Endothelial cell of umbilical vein (primary cell): ENCODE measurements at regions not wholly inside any gene's neighbourhood (a gene's known extent, or its start where the extent isn't known, plus 50 kb on each side); places are given as distances from the start of the nearest gene placed in this dataset.

Source experiments
- BruUV-seq: library from RNA; stranded (reverse); fragments of 400-500 nt; replicated peaks from 2 replicates; lab custom pipeline; 2021; lab: Mats Ljungman, UMichigan
- CTCF ChIA-PET: fragments of 300-600, 350-600 bp; sonication (Branson Sonifier 250); formaldehyde crosslinking; loops from one replicate; lab custom pipeline; 2021; ENCODE audit warnings: antibody characterized with exemption, inconsistent platforms; lab: Charles Lee
- POLR2A ChIA-PET: fragments of 300-600, 350-600 bp; sonication (Branson Sonifier 250); formaldehyde crosslinking; loops from one replicate; lab custom pipeline; 2021; ENCODE audit warnings: antibody characterized with exemption, inconsistent platforms; lab: Charles Lee
- DNase-seq: peaks from one replicate; pipeline ENCODE4 v3.0.0-alpha.2; 2011; ENCODE audit warnings: low read depth, low spot score
- FAIRE-seq: peaks from 2 replicates; lab custom pipeline; 2011; peaks lifted over from hg19 to GRCh38; lab: Jason Lieb, UNC
- H2AFZ ChIP-seq: 2 replicates; pipeline ENCODE4 v1.6.0; 2012; ENCODE audit warnings: low read depth, low read length, control low read depth, inconsistent platforms
- H3K27ac ChIP-seq: 2 replicates; pipeline ENCODE4 v1.5.1; 2011; ENCODE audit warnings: low read depth, mild to moderate bottlenecking, control low read depth, low read length, moderate library complexity; ENCODE audit not compliant: insufficient read depth
- H3K27me3 ChIP-seq, 2 experiments: 2 replicates each; pipeline versions ENCODE4 v1.6.0 to v1.6.1; 2011; ENCODE audit warnings: low read length in 2 of 2, mixed read lengths in 1 of 2; ENCODE audit not compliant: control insufficient read depth in 2 of 2, insufficient read depth in 2 of 2
- H3K36me3 ChIP-seq, 2 experiments: 2 replicates in 1 of 2; 3 replicates in 1 of 2; pipeline ENCODE4 v1.5.1; 2011; ENCODE audit warnings: low read length in 2 of 2, mild to moderate bottlenecking in 1 of 2, moderate library complexity in 1 of 2; ENCODE audit not compliant: control insufficient read depth in 2 of 2, insufficient read depth in 2 of 2; ENCODE audit errors: extremely low read depth in 1 of 2
- H3K4me1 ChIP-seq: 3 replicates; pipeline ENCODE4 v1.5.1; 2011; ENCODE audit warnings: mild to moderate bottlenecking, low read length; ENCODE audit not compliant: control insufficient read depth, insufficient read depth; ENCODE audit errors: extremely low read depth
- H3K4me2 ChIP-seq: 2 replicates; pipeline ENCODE4 v1.6.1; 2011; ENCODE audit warnings: low read length, control low read depth, mixed read lengths; ENCODE audit not compliant: insufficient read depth
- H3K4me3 ChIP-seq, 3 experiments: fragments of 200-600 bp in 1 of 3; sonication (generic), shearing (Covaris generic) in 1 of 3; replicated peaks in 1 of 3; 2 replicates each; pipeline ENCODE4 v1.5.1; 2011 to 2016; ENCODE audit warnings: control low read depth in 3 of 3, low read length in 3 of 3, mild to moderate bottlenecking in 2 of 3, inconsistent platforms in 1 of 3, low read depth in 1 of 3, moderate library complexity in 1 of 3; ENCODE audit not compliant: insufficient read depth in 1 of 3
- H3K79me2 ChIP-seq: 2 replicates; pipeline ENCODE4 v1.6.0; 2012; ENCODE audit warnings: low read length, inconsistent platforms; ENCODE audit not compliant: control insufficient read depth, insufficient read depth
- H3K9ac ChIP-seq: replicated peaks from 2 replicates; pipeline ENCODE3; 2011; ENCODE audit warnings: low read length, control low read depth; ENCODE audit not compliant: insufficient read depth; ENCODE audit errors: extremely low read depth
- H3K9me1 ChIP-seq: replicated peaks from 3 replicates; pipeline ENCODE4 v1.6.0; 2011; ENCODE audit warnings: mild to moderate bottlenecking, low read length; ENCODE audit not compliant: control insufficient read depth, insufficient read depth; ENCODE audit errors: extremely low read depth
- H3K9me3 ChIP-seq: replicated peaks from 2 replicates; pipeline ENCODE4 v1.5.1; 2012; ENCODE audit warnings: low read length, inconsistent platforms; ENCODE audit not compliant: control insufficient read depth, insufficient read depth
- H4K20me1 ChIP-seq: replicated peaks from 2 replicates; pipeline ENCODE3; 2011; ENCODE audit warnings: mild to moderate bottlenecking, low read length; ENCODE audit not compliant: control insufficient read depth, insufficient read depth; ENCODE audit errors: extremely low read depth
- EZH2 ChIP-seq: IDR thresholded peaks from 2 replicates; pipeline ENCODE4 v1.6.1; 2012; ENCODE audit warnings: borderline replicate concordance, low read depth, mild to moderate bottlenecking, moderate library complexity, low read length, inconsistent platforms; ENCODE audit not compliant: severe bottlenecking
- FOS ChIP-seq: IDR thresholded peaks from 2 replicates; pipeline ENCODE4 v1.6.1; 2011; ENCODE audit warnings: mild to moderate bottlenecking, low read length, moderate library complexity, borderline replicate concordance; ENCODE audit not compliant: insufficient read depth
- GATA2 ChIP-seq: IDR thresholded peaks from 2 replicates; pipeline ENCODE4 v1.7.0; 2011; ENCODE audit warnings: low read depth, mild to moderate bottlenecking, moderate library complexity, mixed read lengths, low read length; ENCODE audit not compliant: insufficient read length, insufficient read depth
- JUN ChIP-seq: IDR thresholded peaks from 2 replicates; pipeline ENCODE4 v1.6.1; 2011; ENCODE audit warnings: borderline replicate concordance, low read depth; ENCODE audit not compliant: insufficient read length, insufficient read depth
- MYC ChIP-seq: IDR thresholded peaks from one replicate; pipeline ENCODE4 v1.6.1; 2011; ENCODE audit warnings: mild to moderate bottlenecking, low read depth, low read length
- POLR2A ChIP-seq: IDR thresholded peaks from 2 replicates; pipeline ENCODE4 v1.6.1; 2012; ENCODE audit warnings: low read depth, mild to moderate bottlenecking, control low read depth, low read length
- POLR2AphosphoS5 ChIP-seq: IDR thresholded peaks from 2 replicates; pipeline ENCODE4 v1.6.1; 2012; ENCODE audit warnings: low read depth, mild to moderate bottlenecking, control low read depth, low read length, moderate library complexity; ENCODE audit not compliant: insufficient read depth
- dilution Hi-C: fragments of 300-500 bp; cut with MboI; formaldehyde crosslinking; loops from one replicate; pipeline ENCODE4 v1.15.0; 2019; ENCODE audit warnings: low sequenced_read_pairs; ENCODE audit not compliant: extremely low pct_ligation_motif_present
- intact Hi-C: fragments of 100-400 bp; cut with micrococcal nuclease; formaldehyde crosslinking; loops from one replicate; pipeline ENCODE4 v1.10.0; 2022
- TF ChIP-seq, protein P1 (sequence below): IDR thresholded peaks from 2 replicates; pipeline ENCODE4 v1.6.1; 2011; ENCODE audit not compliant: insufficient read depth, insufficient read length
- TF ChIP-seq, protein P2 (sequence below), 2 donors: IDR thresholded peaks; 1 replicate in 1 of 2; 2 replicates in 1 of 2; pipeline ENCODE4 v1.5.1; 2011; ENCODE audit warnings: low read length in 2 of 2, mild to moderate bottlenecking in 2 of 2, moderate library complexity in 2 of 2, control low read depth in 1 of 2, inconsistent platforms in 1 of 2, low read depth in 1 of 2; ENCODE audit not compliant: insufficient read depth in 1 of 2; ENCODE audit errors: extremely low read depth in 1 of 2

GRCh38 chr5:145157841-145158240, 677.3 kb downstream of the PRELID2 start:
- H3K27ac ChIP-seq: no peak overlapping the region
- no peaks in the 10 kb centered on the region for H3K79me2 ChIP-seq
- intact Hi-C loops (no loop called here), dilution Hi-C loops (no loop called here)
- DNase-seq: no peak
- H3K4me1 ChIP-seq: no peaks in the 10 kb centered on the region
- no peaks in the 10 kb centered on the region for H3K9me1 ChIP-seq
- H3K4me3 ChIP-seq: no peak overlapping the region
- no TSS peak for BruUV-seq
- H3K27me3 ChIP-seq: no peaks in the 10 kb centered on the region
- H2AFZ ChIP-seq: no peak overlapping the region
- CTCF ChIA-PET: no interaction called here
- H3K9me3 ChIP-seq: no peaks in the 10 kb centered on the region
- no peaks in the 10 kb centered on the region for H3K36me3 ChIP-seq
- TF ChIP-seq POLR2AphosphoS5 (no peak), POLR2A (no peak), FOS (no peak), EZH2 (no peak), MYC (no peak), JUN (no peak), GATA2 (no peak)
- TF ChIP-seq, protein P1, sequence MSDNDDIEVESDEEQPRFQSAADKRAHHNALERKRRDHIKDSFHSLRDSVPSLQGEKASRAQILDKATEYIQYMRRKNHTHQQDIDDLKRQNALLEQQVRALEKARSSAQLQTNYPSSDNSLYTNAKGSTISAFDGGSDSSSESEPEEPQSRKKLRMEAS: no peak
- TF ChIP-seq, protein P2, sequence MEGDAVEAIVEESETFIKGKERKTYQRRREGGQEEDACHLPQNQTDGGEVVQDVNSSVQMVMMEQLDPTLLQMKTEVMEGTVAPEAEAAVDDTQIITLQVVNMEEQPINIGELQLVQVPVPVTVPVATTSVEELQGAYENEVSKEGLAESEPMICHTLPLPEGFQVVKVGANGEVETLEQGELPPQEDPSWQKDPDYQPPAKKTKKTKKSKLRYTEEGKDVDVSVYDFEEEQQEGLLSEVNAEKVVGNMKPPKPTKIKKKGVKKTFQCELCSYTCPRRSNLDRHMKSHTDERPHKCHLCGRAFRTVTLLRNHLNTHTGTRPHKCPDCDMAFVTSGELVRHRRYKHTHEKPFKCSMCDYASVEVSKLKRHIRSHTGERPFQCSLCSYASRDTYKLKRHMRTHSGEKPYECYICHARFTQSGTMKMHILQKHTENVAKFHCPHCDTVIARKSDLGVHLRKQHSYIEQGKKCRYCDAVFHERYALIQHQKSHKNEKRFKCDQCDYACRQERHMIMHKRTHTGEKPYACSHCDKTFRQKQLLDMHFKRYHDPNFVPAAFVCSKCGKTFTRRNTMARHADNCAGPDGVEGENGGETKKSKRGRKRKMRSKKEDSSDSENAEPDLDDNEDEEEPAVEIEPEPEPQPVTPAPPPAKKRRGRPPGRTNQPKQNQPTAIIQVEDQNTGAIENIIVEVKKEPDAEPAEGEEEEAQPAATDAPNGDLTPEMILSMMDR (IDR thresholded peaks at IDR 0.05; ENCODE audit: extremely low read depth in 1 of 2, insufficient read depth in 1 of 2, low read depth in 1 of 2, low read length in 2 of 2): no peak
- POLR2A ChIA-PET: no interaction called here
- no peak for FAIRE-seq
- H3K4me2 ChIP-seq: no peak overlapping the region
- no peak overlapping the region for H3K9ac ChIP-seq
- no peaks in the 10 kb centered on the region for H4K20me1 ChIP-seq
